LNCAP (cell line): ENCODE measurements at regions not wholly inside any gene's neighbourhood (a gene's known extent, or its start where the extent isn't known, plus 50 kb on each side); places are given as distances from the start of the nearest gene placed in this dataset.

Experiments
- CTCF ChIP-seq: fragments of 450-650 bp; IDR thresholded peaks from 2 replicates; pipeline ENCODE4 v1.5.1; 2017; ENCODE audit warnings: mild to moderate bottlenecking

- TF ChIP-seq CTCF: no peak
Observed at GRCh38 chr4:10740251-10740650, 55.7 kb upstream of the CLNK start.

GRCh38 chr4:10738826-10739489 is 54.4 kb upstream of the CLNK start:
- TF ChIP-seq CTCF: no peak

- no peak for TF ChIP-seq CTCF
Observed at GRCh38 chr4:10737337-10737736, 52.8 kb upstream of the CLNK start.

- TF ChIP-seq CTCF: no peak
Observed at GRCh38 chr4:10736895-10737294, 52.3 kb upstream of the CLNK start.

GRCh38 chr4:10736266-10736665 is 51.7 kb upstream of the CLNK start:
- no peak for TF ChIP-seq CTCF

- TF ChIP-seq CTCF: no peak
Observed at GRCh38 chr4:10734697-10735096, 50.1 kb upstream of the CLNK start.
